Activated T-helper 2 cell treated with anti-CD3 and anti-CD28 coated beads, Interferon-gamma antibody, Interleukin-2, Interleukin-4, amounts not matched to agents 10 μg/mL and 5 μg/mL and 100 μg/mL, durations not matched to agents 14 hours and 24 hours and 36 hours (primary cell): ENCODE measurements at regions not wholly inside any gene's neighbourhood (a gene's known extent, or its start where the extent isn't known, plus 50 kb on each side); places are given as distances from the start of the nearest gene placed in this dataset.
A peak's percentile ranks its signal among the peaks of the same experiment; 100 is the strongest.
"Not testable (repeated sequence)": the region's sequence is repeated elsewhere in the genome, so short reads cannot be mapped to it uniquely, and the experiment has no call there.

ENCODE experiments used
- DNase-seq: peaks from one replicate; pipeline ENCODE4 v3.0.0; 2021; ENCODE audit warnings: low spot score
- H3K27ac Mint-ChIP-seq: one replicate; pipeline ENCODE4 v1.8.0; 2021; ENCODE audit warnings: mixed read lengths
- H3K27me3 Mint-ChIP-seq: one replicate; pipeline ENCODE4 v1.8.0; 2021; ENCODE audit warnings: low read depth, mixed read lengths
- H3K36me3 Mint-ChIP-seq: one replicate; pipeline ENCODE4 v1.8.0; 2021; ENCODE audit warnings: low read depth, mixed read lengths
- H3K4me1 Mint-ChIP-seq: one replicate; pipeline ENCODE4 v1.8.0; 2021; ENCODE audit warnings: low read depth, mixed read lengths
- H3K4me3 Mint-ChIP-seq: one replicate; pipeline ENCODE4 v1.8.0; 2021; ENCODE audit warnings: low read depth, mild to moderate bottlenecking, moderate library complexity, mixed read lengths
- H3K9me3 Mint-ChIP-seq: one replicate; pipeline ENCODE4 v1.8.0; 2021; ENCODE audit warnings: mixed read lengths
- intact Hi-C: fragments of 100-400 bp; cut with micrococcal nuclease; formaldehyde crosslinking; loops from one replicate; pipeline ENCODE4 v1.15.1; 2023

DNA sequence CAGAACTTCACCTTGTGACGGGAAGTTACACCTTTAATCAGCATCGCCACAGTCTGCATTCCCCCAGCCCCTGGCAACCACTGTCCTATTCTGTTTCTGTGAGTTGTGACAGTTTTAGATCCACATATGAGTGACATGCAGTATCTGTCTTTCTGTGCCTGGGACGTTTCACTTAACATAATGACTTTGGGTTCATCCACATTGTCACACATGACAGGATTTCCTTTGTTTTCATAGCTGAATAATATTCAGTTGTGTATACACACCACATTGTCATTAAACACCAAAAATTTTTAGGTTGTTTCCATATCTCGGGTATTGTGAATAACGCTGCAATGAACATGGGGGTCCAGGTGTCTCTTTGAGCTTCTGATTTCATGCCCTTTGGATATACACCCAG, 62.6 kb upstream of the BDH1 start:
- H3K4me3 Mint-ChIP-seq, H3K4me1 Mint-ChIP-seq, intact Hi-C loops, H3K27me3 Mint-ChIP-seq, H3K27ac Mint-ChIP-seq, DNase-seq: not testable (repeated sequence)
- Mint-ChIP-seq H3K36me3 (peaks cover 84% of the 10 kb centered on the region), H3K9me3 (peaks cover 24% of the 10 kb centered on the region)

DNA sequence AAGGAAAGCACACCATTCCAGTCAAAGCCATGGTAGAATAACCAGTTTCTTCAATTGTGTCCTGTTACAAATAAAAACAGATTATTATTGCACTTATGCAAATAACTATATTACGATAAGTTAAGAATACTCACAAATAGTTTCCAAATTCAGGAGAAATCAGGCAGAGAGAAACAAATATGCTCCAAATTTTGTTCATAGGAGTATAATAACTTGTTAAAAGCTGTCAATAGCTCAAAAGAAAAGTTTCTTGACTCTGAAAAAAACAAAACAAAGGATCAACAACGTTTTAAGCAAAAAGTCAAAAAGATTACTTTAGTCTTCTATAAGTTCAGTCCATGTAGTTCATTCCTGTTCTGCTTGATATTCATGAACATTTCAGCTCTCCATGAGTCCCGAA, 59.7 kb upstream of the BDH1 start:
- peaks cover 24% of the 10 kb centered on the region for H3K9me3 Mint-ChIP-seq
- no peaks in the 10 kb centered on the region for H3K27me3 Mint-ChIP-seq
- H3K27ac Mint-ChIP-seq: no peak overlapping the region
- intact Hi-C loops: no loop called here
- H3K4me3 Mint-ChIP-seq: no peak overlapping the region
- no peak for DNase-seq
- H3K36me3 Mint-ChIP-seq: peaks cover 83% of the 10 kb centered on the region
- peaks cover 13% of the 10 kb centered on the region for H3K4me1 Mint-ChIP-seq

DNA sequence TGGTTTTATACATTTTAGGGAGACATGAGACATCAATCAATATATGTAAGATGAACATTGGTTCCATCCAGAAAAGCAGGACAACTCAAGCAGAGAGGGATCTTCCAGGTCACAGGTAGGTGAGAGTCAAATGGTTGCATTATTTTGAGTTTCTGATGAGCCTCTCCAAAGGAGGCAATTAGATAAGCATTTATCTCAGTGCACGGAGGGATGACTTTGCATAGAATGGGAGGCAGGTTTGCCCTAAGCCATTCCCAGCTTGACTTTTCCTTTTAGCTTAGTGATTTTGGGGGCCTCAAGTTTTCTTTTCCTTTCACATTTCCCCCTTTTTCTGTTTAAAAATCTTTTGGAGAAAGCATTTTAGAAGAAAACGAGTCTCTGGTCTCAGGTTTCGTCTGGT, 58.4 kb upstream of the BDH1 start:
- intact Hi-C loops, H3K4me3 Mint-ChIP-seq, H3K27me3 Mint-ChIP-seq, DNase-seq: not testable (repeated sequence)
- peaks cover 81% of the 10 kb centered on the region for H3K36me3 Mint-ChIP-seq
- H3K4me1 Mint-ChIP-seq: peaks cover 16% of the 10 kb centered on the region
- H3K27ac Mint-ChIP-seq: peak overlapping the region; percentile 25
- peaks cover 24% of the 10 kb centered on the region for H3K9me3 Mint-ChIP-seq

DNA sequence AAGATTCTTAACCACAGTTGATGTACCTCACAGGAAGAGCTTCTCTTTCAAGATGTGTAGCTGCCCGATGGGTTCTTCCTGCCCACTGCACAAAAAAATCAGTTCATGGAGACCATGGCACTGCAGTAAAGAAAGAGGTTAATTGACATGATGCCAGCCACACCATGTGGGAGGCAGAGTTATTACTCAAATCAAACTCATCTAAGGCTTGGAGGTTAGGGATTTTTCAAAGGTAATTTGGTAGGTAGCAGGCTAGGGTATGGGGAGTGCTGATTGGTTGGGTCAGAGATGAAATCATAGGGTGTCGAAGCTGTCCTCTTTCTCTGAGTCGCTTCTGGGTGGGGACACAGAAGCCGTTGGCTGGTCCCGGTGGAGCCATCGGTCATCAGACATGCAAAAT, 57.4 kb upstream of the BDH1 start:
- Mint-ChIP-seq H3K36me3 (peaks cover 73% of the 10 kb centered on the region), H3K27ac (peak overlapping the region; percentile 62), H3K4me3 (no peak overlapping the region), H3K4me1 (peaks cover 16% of the 10 kb centered on the region), H3K9me3 (peaks cover 24% of the 10 kb centered on the region), H3K27me3 (no peaks in the 10 kb centered on the region)
- no peak for DNase-seq
- intact Hi-C loops: no loop called here

DNA sequence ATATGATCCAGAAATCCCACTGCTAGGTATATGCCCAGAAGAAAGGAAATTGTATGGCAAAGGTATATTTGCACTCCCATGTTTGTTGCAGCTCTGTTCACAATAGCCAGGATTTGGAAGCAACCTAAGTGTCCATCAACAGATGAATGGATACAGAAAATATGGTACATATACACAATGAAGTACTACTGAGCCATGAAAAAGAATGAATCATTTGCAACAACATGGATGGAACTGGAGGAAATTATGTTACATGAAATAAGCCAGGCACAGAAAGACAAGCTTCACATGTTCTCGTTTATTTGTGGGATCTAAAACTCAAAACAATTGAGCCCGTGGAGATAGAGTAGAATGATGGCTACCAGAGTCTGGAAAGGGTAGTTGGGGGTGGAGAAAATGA, 55.5 kb upstream of the BDH1 start:
- DNase-seq: no peak
- H3K4me1 Mint-ChIP-seq: peaks cover 16% of the 10 kb centered on the region
- H3K9me3 Mint-ChIP-seq: peaks cover 17% of the 10 kb centered on the region
- no peak overlapping the region for H3K27ac Mint-ChIP-seq
- no peak overlapping the region for H3K4me3 Mint-ChIP-seq
- peaks cover 74% of the 10 kb centered on the region for H3K36me3 Mint-ChIP-seq
- intact Hi-C loops: no loop called here
- no peaks in the 10 kb centered on the region for H3K27me3 Mint-ChIP-seq

DNA sequence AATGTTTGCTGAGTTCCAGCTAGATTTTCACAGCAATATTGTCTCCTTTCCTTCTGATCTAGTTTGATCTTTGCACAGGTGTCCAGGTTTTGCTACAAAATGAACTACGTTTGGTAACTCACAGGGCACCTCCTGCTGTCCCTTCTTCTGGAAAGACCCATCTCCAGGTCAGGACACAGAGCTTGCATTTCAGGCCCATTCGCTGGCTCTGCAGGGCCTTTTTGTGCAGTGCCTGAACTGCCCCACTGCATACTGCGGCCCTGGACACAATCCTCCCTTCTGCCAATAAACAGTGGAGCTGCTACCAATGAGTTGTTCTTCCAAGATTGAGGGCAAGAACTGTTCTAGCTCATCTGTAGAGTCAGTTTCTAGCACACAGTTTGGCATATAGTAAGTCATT, 50.7 kb upstream of the BDH1 start:
- DNase-seq: no peak
- Mint-ChIP-seq H3K9me3 (no peaks in the 10 kb centered on the region), H3K27me3 (no peaks in the 10 kb centered on the region), H3K27ac (no peak overlapping the region), H3K4me3 (no peak overlapping the region), H3K36me3 (peaks cover 49% of the 10 kb centered on the region), H3K4me1 (peaks cover 3% of the 10 kb centered on the region)
- intact Hi-C loops: no loop called here
